C4-2B (cell line): ENCODE measurements at regions not wholly inside any gene's neighbourhood (a gene's known extent, or its start where the extent isn't known, plus 50 kb on each side); places are given as distances from the start of the nearest gene placed in this dataset.

Experiments used
- ZFX ChIP-seq: fragments of 450-650 bp; IDR thresholded peaks from 2 replicates; pipeline ENCODE4 v1.6.1; 2017
- TF ChIP-seq, protein P1 (sequence below): fragments of 450-650 bp; conservative IDR thresholded peaks from 2 replicates; pipeline ENCODE4 v1.5.1; 2017; ENCODE audit warnings: mild to moderate bottlenecking

DNA sequence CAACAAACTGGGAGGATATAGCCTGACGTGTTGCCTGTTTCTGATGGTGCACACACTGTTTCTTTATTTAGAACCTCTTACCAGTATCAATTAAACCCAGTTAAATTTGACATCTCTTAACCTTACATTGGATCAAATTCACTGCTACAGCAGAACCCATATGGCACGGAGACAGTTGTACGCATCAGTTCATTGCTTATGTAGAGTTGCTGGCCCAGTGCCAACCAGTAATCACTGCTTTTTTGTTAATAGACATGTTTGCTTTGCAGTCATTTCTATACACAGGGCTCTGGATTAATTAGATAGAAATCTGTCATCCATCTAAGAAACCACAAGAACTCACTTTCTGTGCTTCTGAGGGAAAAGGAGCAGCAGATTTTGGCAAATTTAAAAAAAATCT is 154.0 kb downstream of the RWDD3 start:
- TF ChIP-seq, protein P1, sequence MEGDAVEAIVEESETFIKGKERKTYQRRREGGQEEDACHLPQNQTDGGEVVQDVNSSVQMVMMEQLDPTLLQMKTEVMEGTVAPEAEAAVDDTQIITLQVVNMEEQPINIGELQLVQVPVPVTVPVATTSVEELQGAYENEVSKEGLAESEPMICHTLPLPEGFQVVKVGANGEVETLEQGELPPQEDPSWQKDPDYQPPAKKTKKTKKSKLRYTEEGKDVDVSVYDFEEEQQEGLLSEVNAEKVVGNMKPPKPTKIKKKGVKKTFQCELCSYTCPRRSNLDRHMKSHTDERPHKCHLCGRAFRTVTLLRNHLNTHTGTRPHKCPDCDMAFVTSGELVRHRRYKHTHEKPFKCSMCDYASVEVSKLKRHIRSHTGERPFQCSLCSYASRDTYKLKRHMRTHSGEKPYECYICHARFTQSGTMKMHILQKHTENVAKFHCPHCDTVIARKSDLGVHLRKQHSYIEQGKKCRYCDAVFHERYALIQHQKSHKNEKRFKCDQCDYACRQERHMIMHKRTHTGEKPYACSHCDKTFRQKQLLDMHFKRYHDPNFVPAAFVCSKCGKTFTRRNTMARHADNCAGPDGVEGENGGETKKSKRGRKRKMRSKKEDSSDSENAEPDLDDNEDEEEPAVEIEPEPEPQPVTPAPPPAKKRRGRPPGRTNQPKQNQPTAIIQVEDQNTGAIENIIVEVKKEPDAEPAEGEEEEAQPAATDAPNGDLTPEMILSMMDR: no peak
- no peak for TF ChIP-seq ZFX
